Activated CD8-positive, alpha-beta memory T cell treated with anti-CD3 and anti-CD28 coated beads for 24 hours (primary cell): ENCODE measurements at regions not wholly inside any gene's neighbourhood (a gene's known extent, or its start where the extent isn't known, plus 50 kb on each side); places are given as distances from the start of the nearest gene placed in this dataset.
A peak's percentile ranks its signal among the peaks of the same experiment; 100 is the strongest.

ENCODE experiments used
- DNase-seq: peaks from one replicate; pipeline ENCODE4 v3.0.0-alpha.2; 2020

DNA sequence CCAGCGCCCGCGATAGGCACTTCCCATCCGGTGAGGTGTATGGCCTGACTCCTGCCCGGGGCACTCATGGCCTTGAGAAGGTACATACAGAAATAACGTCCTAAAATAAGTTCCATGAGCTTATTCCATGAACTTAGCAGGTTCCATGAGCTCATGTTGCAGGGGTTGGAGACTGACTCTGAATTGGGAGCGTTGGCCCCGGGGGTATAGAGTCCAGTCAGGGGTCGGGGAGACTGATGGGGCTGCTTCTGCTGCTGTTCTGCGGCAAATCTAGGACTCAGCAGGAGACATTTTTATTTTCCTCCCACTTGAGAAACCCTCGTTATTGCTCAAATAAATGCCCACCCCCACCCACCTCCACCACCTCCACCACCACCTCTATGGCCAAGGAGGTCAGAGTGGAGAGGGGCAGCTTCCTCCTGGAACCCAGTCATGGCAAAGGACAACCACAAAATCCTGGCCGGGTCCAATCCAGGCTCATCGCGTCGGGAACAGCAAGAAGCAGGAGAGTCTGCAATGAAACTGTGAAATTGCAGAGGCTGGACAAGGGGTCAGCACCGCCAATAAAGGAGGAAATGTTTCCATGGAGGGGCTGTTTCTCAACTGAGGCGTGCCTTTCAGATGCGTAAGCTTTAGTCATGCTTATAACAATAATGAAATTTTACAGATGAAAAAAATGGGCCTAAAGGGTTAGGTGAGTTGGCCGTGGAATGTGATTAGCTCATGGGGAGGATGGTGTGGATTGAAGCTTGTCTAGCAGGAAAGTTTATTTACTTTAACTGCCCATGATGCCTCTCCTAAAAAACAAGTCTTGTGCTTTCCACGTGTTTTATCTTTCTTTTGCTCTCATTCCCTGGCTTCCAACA is 136.6 kb upstream of the ALKAL2 start:
- DNase-seq, result no peak

DNA sequence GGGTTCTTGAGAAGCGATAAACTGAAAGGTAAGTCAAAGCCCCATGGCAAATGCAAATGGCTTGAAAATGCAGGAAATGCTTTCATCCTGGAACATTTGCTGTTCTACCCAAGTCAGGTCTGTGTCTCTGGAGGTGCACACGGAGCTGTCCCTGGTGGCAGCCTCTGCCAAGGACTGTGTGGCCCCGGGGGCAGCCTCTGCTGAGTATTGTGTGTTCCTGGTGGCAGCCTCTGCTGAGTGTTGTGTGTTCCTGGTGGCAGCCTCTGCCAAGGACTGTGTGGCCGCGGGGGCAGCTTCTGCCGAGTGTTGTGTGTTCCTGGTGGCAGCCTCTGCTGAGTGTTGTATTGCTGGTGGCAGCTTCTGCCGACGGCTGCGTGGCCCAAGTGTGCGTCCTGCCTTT is 135.6 kb upstream of the ALKAL2 start:
- DNase-seq, result no peak

DNA sequence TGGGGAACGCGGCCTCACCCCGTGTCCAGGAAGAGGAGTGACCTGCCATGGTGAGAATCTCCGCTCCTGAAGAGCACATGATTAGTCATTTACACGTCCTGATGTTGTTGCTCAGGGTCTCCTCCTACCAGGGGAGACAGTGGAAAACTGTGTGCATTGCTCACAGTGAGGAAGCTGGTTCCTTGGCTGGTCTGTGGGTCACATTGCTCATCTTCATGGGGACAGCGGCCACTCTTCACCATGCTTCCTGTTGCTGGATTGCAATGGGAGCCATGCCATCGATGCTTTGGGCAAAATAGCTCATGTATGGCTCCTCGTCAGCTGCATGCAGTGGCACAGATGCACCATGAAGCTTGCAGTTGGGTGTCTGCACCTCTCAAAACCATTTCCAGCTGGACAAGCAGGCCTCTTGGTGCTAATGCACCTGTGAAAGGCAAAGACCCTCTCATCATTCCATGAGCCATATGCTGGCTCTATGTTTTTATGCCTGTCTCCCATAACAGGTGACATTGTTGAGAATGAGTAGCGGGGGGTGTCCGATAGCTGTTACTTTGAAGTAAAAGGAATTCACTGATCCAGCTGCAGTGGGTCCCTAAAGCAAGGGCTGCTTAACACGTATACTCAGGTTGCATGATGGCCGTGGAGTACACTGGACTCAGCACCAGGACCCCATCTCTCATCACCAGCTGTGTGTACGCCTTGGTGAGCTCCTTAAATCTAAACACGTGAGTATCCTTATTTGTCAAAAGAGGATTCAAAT is 135.0 kb upstream of the ALKAL2 start:
- DNase-seq, result no peak

DNA sequence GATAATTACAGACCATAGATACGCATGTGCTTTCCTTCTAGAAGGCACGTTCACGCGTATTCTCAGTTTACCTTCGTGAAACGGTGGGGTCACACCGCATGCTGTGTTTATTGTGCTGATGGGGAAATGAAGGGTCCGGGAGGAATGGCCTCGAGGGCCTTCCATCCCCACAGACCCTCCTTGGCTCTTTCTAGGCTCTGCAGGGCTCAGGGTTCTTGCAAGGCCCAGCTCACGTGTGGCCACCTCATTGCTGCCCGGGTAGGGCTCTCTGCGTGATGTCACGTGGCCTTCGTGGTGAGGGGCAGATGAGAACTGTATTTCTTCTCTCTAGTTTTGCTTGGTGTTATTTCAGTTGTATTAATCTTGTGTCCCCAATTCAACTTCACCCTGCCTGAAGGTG is 133.5 kb upstream of the ALKAL2 start:
- no peak for DNase-seq

DNA sequence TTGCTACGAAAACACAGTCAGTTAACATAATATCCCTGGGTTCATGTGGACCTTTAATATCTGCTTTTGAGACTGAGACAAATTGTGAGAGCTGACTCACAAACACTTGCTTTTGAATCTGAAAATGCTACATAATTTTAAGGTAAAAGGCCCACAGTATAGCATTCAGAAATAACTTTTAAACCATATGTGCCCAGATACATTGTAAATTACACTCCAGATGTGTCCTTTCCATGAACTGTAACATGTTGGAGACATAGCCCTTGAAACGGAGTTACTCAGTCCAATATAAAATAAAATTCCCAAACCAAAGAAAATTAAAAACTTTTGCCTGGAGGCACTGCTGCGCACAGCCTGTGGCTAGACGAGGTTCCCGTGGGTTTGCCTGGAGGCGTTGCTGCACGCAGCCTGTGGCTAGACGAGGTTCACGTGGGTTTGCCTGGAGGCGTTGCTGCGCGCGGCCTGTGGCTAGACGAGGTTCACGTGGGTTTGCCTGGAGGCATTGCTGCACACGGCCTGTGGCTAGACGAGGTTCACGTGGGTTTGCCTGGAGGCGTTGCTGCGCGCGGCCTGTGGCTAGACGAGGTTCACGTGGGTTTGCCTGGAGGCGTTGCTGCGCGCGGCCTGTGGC is 131.9 kb upstream of the ALKAL2 start:
- no peak for DNase-seq

DNA sequence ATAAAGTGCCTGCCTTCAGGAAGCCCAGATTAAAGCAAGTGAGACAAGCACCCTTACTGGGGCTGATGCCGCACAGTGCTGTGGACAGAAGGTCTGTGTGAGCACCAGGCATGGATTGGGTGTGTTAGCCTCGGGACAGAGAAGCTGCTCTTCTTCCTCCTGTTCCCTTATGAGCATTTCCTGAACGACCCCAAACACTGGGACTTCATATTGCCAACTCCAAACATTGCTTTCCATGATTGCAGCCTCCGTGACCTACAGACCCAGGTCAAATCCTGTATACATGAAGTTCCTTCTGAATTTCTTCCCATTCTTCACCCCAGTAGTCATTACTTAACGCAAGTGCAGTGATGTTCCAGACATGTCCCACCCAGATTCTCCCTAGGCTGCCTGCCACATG is 129.8 kb upstream of the ALKAL2 start:
- DNase-seq, result no peak

DNA sequence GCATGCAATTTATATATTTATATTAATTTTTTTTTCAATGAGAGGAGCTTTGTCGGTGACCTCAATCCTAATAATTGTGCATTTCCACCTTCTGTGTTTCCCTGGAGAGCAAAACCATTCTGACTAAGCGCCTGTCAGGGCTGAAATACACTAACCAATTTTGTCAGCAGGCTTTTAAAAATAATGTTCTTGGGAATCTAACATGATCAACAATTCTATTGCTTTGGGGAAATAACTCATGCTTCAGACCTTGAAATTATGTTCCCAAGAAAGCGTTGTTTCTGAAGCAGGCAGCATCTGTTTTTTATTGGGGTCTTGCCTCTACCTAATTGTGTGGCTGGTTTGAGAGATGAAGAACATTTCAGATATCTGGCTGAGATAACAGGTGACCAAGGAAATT is 129.1 kb upstream of the ALKAL2 start:
- no peak for DNase-seq

DNA sequence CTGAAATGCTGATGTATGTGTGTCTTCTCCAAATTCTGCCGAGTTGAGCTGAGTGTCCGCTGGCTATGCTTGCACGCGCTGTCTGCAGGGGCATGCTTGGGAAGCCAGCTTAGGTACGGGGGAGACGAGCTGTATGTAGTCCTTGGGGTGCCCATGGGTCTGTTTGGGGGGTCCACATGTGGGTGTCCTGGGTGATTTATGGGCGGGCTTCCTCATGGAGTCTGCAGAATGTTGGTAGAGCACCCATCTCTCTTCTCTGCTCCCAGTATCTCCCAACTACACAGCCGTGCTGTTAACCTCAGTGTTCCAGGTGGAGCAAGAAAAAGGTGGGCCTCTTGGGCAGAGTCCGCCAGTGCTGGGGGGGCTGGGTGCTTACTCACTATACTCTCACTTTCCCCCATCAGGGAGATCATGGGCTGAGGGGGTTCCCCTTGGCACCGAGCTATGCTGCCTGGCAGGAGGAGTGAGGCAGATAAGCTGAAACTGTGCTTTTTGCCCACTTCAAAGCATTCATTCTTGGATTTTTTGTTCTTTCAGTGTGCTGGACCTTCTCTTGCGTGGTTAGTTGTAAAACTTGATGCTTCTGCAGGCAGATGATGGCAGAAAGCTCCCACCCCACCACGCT is 128.2 kb upstream of the ALKAL2 start:
- DNase-seq, result no peak

DNA sequence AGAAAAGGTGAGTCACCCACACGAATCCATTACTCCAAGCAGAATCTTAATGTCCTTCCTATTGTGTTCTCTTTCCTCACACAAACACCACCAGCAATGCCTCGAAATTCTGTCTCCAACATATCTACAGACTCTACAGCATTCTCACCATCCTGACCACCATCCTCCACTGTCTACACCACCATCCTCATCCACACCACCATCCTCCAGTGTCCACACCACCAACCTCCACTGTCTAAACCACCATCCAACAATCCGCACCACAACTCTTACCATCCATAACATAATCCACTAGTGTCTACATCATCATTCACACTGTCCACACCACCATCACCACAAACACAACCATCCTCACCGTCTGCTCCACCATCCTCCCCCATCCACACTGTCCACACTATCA is 121.6 kb upstream of the ALKAL2 start:
- no peak for DNase-seq

DNA sequence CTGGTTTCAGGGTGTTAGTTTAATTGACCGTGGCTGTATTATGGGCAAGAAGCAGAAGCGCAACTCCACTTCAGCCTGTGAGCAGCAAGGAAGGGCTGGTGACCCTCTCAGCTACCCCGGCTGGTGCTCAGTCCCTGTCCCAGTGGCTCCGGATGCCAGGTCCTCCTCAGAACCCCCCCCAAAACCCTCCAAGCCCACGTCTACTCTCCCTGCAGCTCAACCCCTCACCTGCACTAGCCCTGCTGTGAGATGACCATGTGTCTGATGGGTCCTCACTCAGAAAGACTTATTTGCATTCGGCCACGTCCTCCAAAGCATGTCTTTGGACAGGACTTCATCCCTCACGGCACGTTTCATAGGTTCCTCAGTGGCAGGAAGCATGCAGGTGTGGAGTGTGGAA is 119.7 kb upstream of the ALKAL2 start:
- no peak for DNase-seq

DNA sequence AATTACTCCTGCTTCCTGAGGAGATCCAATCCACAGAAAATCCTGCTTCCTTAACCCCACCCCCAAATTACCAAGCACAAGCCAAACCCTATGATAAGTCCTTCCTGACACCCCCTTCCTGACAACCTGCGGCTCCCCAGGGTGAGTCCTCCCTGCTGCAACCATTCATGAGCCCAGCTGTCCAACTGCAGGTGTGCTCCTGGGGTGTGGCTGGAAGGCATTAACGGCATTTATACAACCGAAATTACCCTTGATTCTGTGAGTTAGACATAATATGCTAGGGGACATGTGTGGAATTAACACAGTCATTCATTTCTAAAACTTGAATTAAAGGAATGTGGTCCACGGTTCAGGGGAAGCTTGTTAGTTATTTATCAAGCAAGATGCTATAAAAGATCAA is 119.0 kb upstream of the ALKAL2 start:
- DNase-seq, result peak; percentile 7

DNA sequence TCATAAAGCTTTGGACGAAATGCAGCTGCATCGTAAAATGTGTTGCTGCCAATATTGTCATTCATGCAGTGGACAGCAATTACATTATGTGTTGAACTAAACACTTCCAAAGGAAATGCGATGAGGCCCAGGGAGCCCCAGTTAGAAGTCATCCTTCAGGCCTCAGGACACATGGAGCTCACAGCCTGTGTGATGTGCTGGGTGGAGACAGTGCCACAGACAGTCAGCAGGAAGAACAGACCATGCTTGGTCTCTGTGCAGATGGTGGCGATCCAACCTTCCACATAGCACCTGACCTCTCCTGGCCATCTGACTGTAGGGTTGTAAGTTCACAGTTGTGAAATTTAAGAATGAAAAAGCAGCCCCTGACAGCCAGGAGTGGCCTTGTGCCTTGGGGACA is 118.3 kb upstream of the ALKAL2 start:
- DNase-seq, result peak; percentile 43

DNA sequence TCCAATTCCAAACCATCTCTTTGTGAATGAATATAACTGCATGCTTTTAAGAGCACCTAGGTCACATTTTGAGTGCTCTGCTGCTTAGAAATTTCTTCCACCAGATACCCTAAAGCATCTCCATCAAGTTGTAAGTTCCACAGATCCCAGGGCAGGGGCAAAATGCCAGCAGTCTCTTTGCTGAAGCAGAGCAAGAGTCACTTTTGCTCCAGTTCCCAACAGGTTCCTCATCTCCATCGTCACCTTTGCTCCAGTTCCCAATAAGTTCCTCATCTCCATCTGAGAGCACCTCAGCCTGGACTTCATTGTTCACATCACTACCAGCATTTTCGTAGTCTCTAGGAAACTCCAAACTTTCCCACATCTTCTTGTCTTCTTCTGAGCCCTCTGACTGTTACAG is 116.7 kb upstream of the ALKAL2 start:
- DNase-seq, result no peak

DNA sequence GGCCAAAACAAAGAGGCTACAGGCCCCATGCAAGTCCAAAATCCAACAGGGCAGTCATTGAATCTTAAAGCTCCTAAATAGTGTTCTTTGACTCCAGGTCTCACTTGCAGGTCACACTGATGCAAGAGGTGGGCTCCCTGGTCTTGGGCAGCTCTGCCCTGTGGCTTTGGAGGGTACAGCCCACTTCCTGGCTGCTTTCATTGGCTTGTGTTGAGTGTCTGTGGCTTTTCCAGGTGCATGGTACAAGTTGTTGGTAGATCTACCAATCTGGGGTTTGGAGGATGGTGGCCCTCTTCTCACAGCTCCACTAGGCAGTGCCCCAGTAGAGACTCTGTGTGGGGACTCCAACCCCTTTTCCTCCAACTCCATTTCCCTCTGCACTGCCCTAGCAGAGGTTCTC is 115.8 kb upstream of the ALKAL2 start:
- no peak for DNase-seq

DNA sequence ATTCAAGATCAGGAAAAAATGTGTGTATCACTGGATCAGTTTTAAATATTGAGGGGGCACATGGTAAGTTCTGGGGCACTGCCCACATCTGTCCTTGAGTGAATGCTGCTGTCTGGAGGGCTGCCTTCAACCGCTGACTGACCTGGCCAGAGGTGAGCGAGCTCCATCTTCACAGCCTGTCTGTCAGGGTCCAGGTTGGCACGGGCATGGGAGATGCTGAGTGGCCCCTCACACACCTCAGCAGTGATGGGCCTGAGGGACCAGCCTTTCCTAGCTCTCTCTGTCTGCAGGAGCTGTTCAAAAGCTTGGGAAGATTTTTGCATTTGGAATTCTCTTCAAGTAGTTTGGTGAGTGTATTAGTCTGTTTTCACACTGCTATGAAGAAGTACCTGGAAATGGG is 114.8 kb upstream of the ALKAL2 start:
- DNase-seq, result no peak

DNA sequence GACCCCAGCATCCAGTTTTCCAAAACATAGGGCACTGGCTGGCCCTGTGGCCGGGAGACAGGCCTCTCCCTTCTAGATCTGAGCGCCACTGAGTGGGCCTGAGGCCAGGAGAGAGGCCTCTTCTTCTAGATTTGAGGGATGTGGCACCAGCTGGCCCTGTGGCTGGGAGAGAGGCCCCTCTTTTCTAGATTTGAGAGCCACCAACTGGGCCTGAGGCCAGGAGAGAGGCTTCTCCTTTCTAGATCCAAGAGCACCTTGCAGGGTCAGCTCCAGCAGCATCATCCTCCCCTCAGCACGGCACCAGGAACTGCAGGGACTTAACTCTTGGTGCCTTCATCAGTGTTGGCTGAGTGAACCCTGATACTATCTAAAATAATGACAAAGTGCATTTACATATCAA is 114.3 kb upstream of the ALKAL2 start:
- peak; percentile 9 for DNase-seq

DNA sequence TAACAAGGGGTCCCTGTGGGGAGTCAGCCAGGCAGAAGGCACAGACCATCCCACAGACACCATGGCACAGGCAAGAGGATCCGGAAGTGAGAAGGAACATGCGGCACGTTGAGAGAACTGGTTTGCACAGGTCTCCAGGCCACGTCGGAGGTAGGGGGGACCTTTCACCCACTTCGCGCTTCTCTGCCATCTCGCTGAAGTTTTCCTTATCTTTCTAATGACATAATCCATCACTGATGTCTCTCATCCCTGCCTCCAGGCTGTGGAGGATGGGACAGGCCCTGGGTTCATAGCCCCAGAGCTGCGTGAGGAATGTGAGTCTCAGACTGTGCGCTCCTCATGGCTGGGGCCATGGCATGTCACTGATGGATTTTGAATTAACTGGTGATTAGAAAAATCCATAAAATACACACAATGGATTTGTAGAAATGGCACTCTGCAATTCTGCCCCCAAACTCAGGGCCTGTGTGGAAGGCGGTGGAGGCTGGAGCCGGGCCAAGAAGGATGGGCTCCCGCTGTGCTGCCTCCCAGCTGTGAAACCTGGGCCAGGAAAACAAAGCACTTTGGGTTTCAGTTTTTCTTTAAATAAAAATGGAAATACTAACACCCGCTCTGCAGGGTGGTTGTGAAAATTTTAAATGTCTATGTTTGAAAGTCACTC is 113.3 kb upstream of the ALKAL2 start:
- peak; percentile 28 for DNase-seq

DNA sequence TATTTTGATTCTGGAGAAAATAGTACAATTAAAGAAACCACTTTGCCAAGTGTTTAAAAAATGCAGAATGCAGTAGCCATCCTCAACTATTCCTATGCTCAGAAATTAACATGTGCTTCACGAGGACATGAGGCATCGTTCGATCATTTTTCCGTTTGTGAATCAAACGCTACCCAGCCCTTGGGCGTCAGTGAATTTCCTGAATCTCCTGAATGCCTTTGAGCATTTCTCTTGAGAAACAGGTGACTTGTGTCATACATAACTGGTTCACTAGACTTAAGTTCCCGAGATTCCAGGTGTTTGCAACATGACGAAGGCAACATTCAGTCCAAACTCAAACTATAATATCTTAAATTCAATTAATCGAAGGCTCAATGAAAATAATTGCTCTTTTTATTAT is 110.0 kb upstream of the ALKAL2 start:
- no peak for DNase-seq

DNA sequence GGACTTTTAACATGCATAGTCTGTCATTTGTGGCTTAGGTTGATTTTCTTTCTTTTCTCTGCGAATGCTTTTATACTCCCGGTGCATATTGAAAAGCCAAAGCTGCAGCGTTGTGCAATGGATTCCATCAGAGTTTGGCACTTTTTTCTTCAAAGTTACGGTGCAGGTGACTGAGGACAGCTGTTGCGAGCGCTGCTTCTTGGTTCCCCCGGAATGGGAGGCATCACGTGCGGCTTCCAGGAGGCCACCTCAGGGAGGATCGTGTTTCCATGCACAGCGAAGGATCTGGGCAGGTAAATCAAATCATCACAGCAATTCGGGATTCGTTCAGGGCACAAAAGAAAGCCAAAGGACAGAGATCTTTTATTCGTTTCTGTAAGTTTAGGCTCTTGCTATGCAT is 109.6 kb upstream of the ALKAL2 start:
- peak; percentile 17 for DNase-seq

DNA sequence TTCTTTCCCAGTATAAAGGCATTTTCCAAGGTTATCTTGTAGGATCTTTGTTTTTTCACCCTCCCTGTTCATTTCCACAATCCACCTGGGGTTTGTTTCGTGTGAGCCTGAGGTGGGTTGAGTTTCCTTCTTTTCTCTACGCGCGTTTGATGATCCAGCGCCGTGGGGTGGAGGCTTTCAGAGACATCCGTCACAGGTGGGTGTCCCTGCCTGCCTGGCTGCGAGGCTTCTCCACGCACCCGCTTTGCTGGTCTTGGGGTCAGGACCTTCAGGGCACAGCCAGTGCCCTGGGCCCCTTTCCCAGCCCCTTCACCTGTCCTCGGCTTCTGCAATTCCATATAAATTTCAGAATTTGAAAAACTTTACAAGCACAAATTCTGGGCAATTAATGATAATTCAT is 109.0 kb upstream of the ALKAL2 start:
- peak; percentile 32 for DNase-seq

DNA sequence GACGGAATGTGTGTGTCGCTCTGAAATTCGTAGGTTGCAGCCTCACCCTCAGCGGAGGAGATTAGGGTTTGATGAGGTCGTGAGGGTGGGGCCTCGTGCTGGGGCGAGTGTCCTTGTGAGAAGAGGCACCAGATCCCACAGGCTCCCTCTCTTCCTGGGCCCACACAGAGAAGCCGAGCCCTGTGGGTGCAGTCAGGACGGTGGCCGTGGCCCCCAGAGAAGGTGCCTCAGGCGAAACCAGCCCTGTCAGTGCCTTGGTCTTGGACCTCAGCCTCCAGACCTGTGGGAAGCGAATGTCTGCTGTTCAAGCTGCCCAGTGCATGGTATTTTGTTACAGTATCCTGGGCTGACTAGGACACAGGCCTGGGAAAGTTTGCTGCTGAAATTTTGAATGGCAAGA is 108.0 kb upstream of the ALKAL2 start:
- peak; percentile 43 for DNase-seq

DNA sequence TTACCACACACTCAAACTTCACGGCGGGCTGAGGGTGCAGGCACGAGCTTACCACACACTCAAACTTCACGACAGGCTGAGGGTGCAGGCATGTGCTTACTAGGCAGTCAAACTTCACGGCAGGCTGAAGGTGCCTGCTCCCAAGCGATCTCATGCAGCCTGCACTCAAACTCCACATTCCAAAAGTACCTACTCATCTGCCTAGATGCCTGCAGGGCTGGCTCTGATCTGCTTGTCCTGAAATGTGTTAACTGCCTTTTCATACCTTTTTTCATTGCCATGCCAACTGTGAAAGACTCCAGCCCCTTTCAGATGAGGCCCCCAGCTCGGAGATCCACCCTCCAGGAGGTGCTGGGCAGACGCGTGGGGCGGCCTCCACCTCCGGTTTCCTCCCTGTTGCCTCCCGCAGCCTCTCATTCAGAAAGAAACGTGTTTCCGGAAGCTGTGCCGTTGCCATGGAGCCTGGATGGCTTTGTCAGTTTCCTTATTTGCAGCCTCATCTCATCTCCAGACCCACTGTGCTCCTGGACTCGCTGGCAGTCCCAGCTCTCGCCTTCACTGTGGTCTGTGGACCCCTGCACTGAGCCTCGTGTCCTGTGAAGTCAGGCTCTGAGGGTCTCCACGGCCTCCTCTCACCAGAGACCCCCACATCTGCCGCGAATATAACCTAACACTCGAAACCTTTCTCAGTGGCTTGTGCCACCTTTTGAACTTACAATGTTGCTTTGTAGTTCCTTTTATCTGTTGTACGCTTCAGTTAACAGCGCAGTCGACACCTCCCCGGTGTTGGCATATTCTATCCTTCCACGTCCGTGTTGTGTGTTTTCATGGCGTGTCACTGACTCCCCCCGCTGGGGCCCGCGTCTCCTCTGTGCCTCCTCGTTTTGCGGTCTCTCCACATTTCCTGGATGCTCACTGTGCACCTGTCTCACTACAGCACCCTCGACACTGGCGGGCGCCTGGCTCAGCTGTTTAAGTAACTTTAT is 106.1 kb upstream of the ALKAL2 start:
- DNase-seq, result peak; percentile 78
